ENCODE measurements at regions not wholly inside any gene's neighbourhood (a gene's known extent, or its start where the extent isn't known, plus 50 kb on each side); places are given as distances from the start of the nearest gene placed in this dataset.

GRCh38 chr16:79811541-79811940 lies 211.0 kb upstream of the MAF start:
- Histone ChIP-seq H3K18ac (ENCODE audit: insufficient read length, low read depth, low read length) (no peak overlapping the region), H3K56ac (ENCODE audit: insufficient read length, low read depth, low read length) (no peak overlapping the region), H3K27ac (ENCODE audit: insufficient read length, low read depth, low read length) (no peak overlapping the region), H2BK20ac (ENCODE audit: low read depth, low read length, poor library complexity, severe bottlenecking) (no peak overlapping the region), H2BK12ac (ENCODE audit: insufficient read length, low read depth, low read length) (no peak overlapping the region), H3K23me2 (ENCODE audit: insufficient read length, low read depth, low read length, poor library complexity, severe bottlenecking) (no peaks in the 10 kb centered on the region), H4K20me1 (ENCODE audit: control insufficient read depth, insufficient read depth, insufficient read length) (no peaks in the 10 kb centered on the region), H3K9ac (ENCODE audit: extremely low read depth, insufficient read length, low read length) (no peak overlapping the region), H4K91ac (ENCODE audit: insufficient read length, low read depth, low read length) (no peak overlapping the region), H3T11ph (ENCODE audit: low read length) (no peak overlapping the region), H3K4me1 (ENCODE audit: insufficient read depth, low read length) (peaks cover 2% of the 10 kb centered on the region; the same call in 1 of the 2 replicates), H3K14ac (ENCODE audit: insufficient read depth, low read length) (no peak overlapping the region), H3K79me1 (ENCODE audit: insufficient read depth, low read depth, low read length, poor library complexity, severe bottlenecking) (no peaks in the 10 kb centered on the region), H2AK5ac (ENCODE audit: insufficient read length, low read length) (no peak overlapping the region), H4K8ac (replicated peaks; ENCODE audit: insufficient read length, low read depth, low read length) (no peak overlapping the region), H2BK5ac (ENCODE audit: insufficient read length, low read length) (no peak overlapping the region), H3K27me3 (ENCODE audit: insufficient read depth, low read length) (no peaks in the 10 kb centered on the region), H3K4ac (ENCODE audit: low read depth, low read length) (no peak overlapping the region), H3K4me2 (ENCODE audit: insufficient read depth, insufficient read length, low read length) (no peak overlapping the region), H4K5ac (ENCODE audit: insufficient read length, low read depth, low read length) (no peak overlapping the region), H2BK15ac (ENCODE audit: low read depth, low read length) (no peak overlapping the region), H3K79me2 (ENCODE audit: insufficient read depth, low read length) (no peaks in the 10 kb centered on the region), H2BK120ac (ENCODE audit: low read depth, low read length, poor library complexity, severe bottlenecking) (no peak overlapping the region), H3K9me3 (ENCODE audit: control insufficient read depth, low read depth, low read length) (peaks cover 5% of the 10 kb centered on the region), H2AFZ (ENCODE audit: low read length) (no peak overlapping the region), H3K23ac (ENCODE audit: insufficient read length, low read depth, low read length) (no peak overlapping the region)
- Mint-ChIP-seq H3K27me3 (ENCODE audit: low read depth) (peaks cover 2% of the 10 kb centered on the region; the same call in 1 of the 2 replicates), H3K4me1 (peaks cover under 1 to 3% of the 10 kb centered on the region in 2 experiments), H3K27ac (no peak overlapping the region), H3K9me3 (peaks cover 9 to 10% of the 10 kb centered on the region in 2 experiments), H3K36me3 (ENCODE audit: insufficient read depth in 1 of 3, low read depth in 3 of 3) (peaks cover 0 to 14% (median 7%) of the 10 kb centered on the region in 3 experiments; a peak in 3 of 7 replicates), H3K4me3 (no peak overlapping the region)
- no peak for DNase-seq
- no peak for TF ChIP-seq CTCF (conservative IDR thresholded peaks at IDR 0.05)
- no CpG with 5 or more reads among the region's 2 CpGs for WGBS (ENCODE audit: extremely low coverage, insufficient read length, low lambda C conversion rate)

All from H9 (cell line).